ENCODE measurements at regions not wholly inside any gene's neighbourhood (a gene's known extent, or its start where the extent isn't known, plus 50 kb on each side); places are given as distances from the start of the nearest gene placed in this dataset.

GRCh38 chr12:72774023-72774422 lies 501.9 kb downstream of the TRHDE start:
- Histone ChIP-seq H3K4me3 (ENCODE audit: low read depth, low read length) (no peak overlapping the region), H3K9me3 (ENCODE audit: severe bottlenecking) (no peaks in the 10 kb centered on the region), H3K27ac (no peak overlapping the region), H3K27me3 (ENCODE audit: insufficient read depth, low read depth, severe bottlenecking) (no peaks in the 10 kb centered on the region), H3K36me3 (no peaks in the 10 kb centered on the region)
- peak; percentile 20 for DNase-seq
- TF ChIP-seq, protein P1, sequence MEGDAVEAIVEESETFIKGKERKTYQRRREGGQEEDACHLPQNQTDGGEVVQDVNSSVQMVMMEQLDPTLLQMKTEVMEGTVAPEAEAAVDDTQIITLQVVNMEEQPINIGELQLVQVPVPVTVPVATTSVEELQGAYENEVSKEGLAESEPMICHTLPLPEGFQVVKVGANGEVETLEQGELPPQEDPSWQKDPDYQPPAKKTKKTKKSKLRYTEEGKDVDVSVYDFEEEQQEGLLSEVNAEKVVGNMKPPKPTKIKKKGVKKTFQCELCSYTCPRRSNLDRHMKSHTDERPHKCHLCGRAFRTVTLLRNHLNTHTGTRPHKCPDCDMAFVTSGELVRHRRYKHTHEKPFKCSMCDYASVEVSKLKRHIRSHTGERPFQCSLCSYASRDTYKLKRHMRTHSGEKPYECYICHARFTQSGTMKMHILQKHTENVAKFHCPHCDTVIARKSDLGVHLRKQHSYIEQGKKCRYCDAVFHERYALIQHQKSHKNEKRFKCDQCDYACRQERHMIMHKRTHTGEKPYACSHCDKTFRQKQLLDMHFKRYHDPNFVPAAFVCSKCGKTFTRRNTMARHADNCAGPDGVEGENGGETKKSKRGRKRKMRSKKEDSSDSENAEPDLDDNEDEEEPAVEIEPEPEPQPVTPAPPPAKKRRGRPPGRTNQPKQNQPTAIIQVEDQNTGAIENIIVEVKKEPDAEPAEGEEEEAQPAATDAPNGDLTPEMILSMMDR (IDR thresholded peaks at IDR 0.05; ENCODE audit: low read depth, low read length) = no peak

- no peak for DNase-seq
- Histone ChIP-seq H3K36me3 (no peaks in the 10 kb centered on the region), H3K27me3 (ENCODE audit: insufficient read depth, low read depth, severe bottlenecking) (no peaks in the 10 kb centered on the region), H3K9me3 (ENCODE audit: severe bottlenecking) (no peaks in the 10 kb centered on the region), H3K4me3 (ENCODE audit: low read depth, low read length) (no peak overlapping the region), H3K27ac (no peak overlapping the region)
- TF ChIP-seq, protein P1 (IDR thresholded peaks at IDR 0.05; ENCODE audit: low read depth, low read length) = no peak
Measured at GRCh38 chr12:72777806-72778205, 505.6 kb downstream of the TRHDE start.

DNA sequence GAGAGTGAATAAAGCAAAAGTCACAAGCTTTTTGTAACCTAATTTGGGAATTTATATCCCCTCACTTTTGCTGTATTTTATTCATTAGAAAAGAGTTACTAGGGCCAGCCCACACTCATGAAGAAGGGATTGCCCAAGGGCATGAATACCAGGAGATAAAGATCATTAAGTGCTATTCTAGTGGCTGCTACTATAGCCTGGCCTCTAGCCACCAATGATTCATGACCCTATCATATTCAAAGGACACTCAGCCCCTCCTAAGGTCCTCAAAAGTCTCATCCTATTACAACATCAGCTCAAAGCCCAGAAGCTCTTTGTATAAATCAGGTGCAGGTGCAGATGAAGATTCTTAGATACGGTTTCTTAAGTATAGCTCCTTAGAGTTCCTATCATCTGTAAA lies 518.1 kb downstream of the TRHDE start:
- DNase-seq = no peak
- H3K27ac ChIP-seq = no peak overlapping the region
- H3K4me3 ChIP-seq (ENCODE audit: low read depth, low read length) = no peak overlapping the region
- no peaks in the 10 kb centered on the region for H3K36me3 ChIP-seq
- H3K27me3 ChIP-seq (ENCODE audit: insufficient read depth, low read depth, severe bottlenecking) = no peaks in the 10 kb centered on the region
- no peaks in the 10 kb centered on the region for H3K9me3 ChIP-seq (ENCODE audit: severe bottlenecking)
- TF ChIP-seq, protein P1 (IDR thresholded peaks at IDR 0.05; ENCODE audit: low read depth, low read length) = no peak

- H3K4me3 ChIP-seq (ENCODE audit: low read depth, low read length) = no peak overlapping the region
- no peak overlapping the region for H3K27ac ChIP-seq
- TF ChIP-seq, protein P1 (IDR thresholded peaks at IDR 0.05; ENCODE audit: low read depth, low read length) = no peak
- no peak for DNase-seq
- H3K9me3 ChIP-seq (ENCODE audit: severe bottlenecking) = no peaks in the 10 kb centered on the region
- no peaks in the 10 kb centered on the region for H3K27me3 ChIP-seq (ENCODE audit: insufficient read depth, low read depth, severe bottlenecking)
- no peaks in the 10 kb centered on the region for H3K36me3 ChIP-seq
Measured at GRCh38 chr12:72792889-72793288, 520.7 kb downstream of the TRHDE start.

DNA sequence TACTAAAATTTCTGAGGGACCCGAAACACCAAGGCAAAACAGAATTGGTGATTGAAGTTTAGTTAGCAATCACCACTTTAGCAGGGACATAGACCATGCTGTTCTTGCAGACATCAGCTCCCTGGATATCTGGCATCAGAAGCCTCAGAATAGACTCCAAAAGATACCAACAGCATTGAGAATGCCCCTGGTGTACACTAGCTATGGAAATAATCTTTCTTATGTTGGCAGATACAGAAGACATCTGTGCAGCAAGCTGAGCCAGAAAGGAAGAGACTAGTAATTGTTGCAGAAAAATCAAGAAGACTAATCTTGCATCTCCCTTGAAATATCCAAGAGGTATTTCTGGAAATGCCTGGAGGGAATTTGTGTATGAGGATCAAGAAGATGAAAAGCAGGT lies 521.6 kb downstream of the TRHDE start:
- DNase-seq = no peak
- H3K27me3 ChIP-seq (ENCODE audit: insufficient read depth, low read depth, severe bottlenecking) = no peaks in the 10 kb centered on the region
- no peaks in the 10 kb centered on the region for H3K9me3 ChIP-seq (ENCODE audit: severe bottlenecking)
- no peaks in the 10 kb centered on the region for H3K36me3 ChIP-seq
- TF ChIP-seq, protein P1 (IDR thresholded peaks at IDR 0.05; ENCODE audit: low read depth, low read length) = no peak
- no peak overlapping the region for H3K27ac ChIP-seq
- H3K4me3 ChIP-seq (ENCODE audit: low read depth, low read length) = no peak overlapping the region

DNA sequence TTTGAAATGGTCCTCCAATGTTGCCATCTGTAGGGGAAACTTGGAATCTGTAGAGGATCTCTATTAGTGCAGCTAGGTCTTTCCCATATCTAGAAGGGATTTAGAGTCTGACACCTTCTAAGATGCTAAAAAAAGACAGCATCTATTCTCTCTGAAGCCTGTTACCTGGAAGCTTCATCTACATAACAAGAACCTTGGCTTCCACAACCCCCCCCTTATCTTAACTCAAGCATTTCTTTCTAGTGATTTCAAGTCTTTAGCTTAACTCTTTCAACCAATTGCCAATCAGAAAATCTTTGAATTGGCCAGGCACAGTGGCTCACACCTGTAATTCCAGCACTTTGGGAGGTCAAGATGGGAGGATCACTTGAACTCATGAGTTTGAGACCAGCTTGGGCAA lies 543.3 kb downstream of the TRHDE start:
- H3K27me3 ChIP-seq (ENCODE audit: insufficient read depth, low read depth, severe bottlenecking) = no peaks in the 10 kb centered on the region
- H3K36me3 ChIP-seq = no peaks in the 10 kb centered on the region
- TF ChIP-seq, protein P1 (IDR thresholded peaks at IDR 0.05; ENCODE audit: low read depth, low read length) = no peak
- no peak for DNase-seq
- no peaks in the 10 kb centered on the region for H3K9me3 ChIP-seq (ENCODE audit: severe bottlenecking)
- no peak overlapping the region for H3K27ac ChIP-seq
- H3K4me3 ChIP-seq (ENCODE audit: low read depth, low read length) = no peak overlapping the region

Measured in WERI-Rb-1 (cell line).